H1 (cell line): ENCODE measurements at regions not wholly inside any gene's neighbourhood (a gene's known extent, or its start where the extent isn't known, plus 50 kb on each side); places are given as distances from the start of the nearest gene placed in this dataset.

Source experiments
- SP4 ChIP-seq: IDR thresholded peaks from 2 replicates; pipeline ENCODE4 v1.6.1; 2012; ENCODE audit warnings: low read length, inconsistent platforms
- TF ChIP-seq, protein P1 (sequence below): fragments of 300-600 bp; sonication (generic); IDR thresholded peaks from 2 replicates; pipeline ENCODE4 v1.7.1; 2012; ENCODE audit warnings: low read length, moderate library complexity, mild to moderate bottlenecking, inconsistent platforms; ENCODE audit not compliant: insufficient replicate concordance

DNA sequence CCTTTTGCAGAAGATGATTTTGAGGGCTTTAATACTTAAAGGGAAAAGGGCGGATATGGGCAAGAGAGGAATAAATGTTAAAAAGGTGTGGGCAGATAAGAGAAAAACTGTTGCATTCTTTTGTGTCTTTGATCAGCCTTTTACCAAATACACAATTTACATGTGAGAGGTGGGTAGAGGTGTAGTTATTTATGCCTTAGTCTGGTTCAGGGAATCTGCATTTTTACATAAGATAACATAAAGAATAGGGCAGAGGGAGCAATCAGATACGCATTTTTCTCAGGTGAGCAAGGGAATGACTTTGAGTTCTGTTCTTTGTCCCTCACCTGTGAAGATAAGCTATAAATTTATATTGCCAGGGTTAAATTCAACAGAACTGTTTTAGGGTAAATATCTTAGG lies 708.4 kb upstream of the SLITRK1 start (continued):
- TF ChIP-seq, protein P1, sequence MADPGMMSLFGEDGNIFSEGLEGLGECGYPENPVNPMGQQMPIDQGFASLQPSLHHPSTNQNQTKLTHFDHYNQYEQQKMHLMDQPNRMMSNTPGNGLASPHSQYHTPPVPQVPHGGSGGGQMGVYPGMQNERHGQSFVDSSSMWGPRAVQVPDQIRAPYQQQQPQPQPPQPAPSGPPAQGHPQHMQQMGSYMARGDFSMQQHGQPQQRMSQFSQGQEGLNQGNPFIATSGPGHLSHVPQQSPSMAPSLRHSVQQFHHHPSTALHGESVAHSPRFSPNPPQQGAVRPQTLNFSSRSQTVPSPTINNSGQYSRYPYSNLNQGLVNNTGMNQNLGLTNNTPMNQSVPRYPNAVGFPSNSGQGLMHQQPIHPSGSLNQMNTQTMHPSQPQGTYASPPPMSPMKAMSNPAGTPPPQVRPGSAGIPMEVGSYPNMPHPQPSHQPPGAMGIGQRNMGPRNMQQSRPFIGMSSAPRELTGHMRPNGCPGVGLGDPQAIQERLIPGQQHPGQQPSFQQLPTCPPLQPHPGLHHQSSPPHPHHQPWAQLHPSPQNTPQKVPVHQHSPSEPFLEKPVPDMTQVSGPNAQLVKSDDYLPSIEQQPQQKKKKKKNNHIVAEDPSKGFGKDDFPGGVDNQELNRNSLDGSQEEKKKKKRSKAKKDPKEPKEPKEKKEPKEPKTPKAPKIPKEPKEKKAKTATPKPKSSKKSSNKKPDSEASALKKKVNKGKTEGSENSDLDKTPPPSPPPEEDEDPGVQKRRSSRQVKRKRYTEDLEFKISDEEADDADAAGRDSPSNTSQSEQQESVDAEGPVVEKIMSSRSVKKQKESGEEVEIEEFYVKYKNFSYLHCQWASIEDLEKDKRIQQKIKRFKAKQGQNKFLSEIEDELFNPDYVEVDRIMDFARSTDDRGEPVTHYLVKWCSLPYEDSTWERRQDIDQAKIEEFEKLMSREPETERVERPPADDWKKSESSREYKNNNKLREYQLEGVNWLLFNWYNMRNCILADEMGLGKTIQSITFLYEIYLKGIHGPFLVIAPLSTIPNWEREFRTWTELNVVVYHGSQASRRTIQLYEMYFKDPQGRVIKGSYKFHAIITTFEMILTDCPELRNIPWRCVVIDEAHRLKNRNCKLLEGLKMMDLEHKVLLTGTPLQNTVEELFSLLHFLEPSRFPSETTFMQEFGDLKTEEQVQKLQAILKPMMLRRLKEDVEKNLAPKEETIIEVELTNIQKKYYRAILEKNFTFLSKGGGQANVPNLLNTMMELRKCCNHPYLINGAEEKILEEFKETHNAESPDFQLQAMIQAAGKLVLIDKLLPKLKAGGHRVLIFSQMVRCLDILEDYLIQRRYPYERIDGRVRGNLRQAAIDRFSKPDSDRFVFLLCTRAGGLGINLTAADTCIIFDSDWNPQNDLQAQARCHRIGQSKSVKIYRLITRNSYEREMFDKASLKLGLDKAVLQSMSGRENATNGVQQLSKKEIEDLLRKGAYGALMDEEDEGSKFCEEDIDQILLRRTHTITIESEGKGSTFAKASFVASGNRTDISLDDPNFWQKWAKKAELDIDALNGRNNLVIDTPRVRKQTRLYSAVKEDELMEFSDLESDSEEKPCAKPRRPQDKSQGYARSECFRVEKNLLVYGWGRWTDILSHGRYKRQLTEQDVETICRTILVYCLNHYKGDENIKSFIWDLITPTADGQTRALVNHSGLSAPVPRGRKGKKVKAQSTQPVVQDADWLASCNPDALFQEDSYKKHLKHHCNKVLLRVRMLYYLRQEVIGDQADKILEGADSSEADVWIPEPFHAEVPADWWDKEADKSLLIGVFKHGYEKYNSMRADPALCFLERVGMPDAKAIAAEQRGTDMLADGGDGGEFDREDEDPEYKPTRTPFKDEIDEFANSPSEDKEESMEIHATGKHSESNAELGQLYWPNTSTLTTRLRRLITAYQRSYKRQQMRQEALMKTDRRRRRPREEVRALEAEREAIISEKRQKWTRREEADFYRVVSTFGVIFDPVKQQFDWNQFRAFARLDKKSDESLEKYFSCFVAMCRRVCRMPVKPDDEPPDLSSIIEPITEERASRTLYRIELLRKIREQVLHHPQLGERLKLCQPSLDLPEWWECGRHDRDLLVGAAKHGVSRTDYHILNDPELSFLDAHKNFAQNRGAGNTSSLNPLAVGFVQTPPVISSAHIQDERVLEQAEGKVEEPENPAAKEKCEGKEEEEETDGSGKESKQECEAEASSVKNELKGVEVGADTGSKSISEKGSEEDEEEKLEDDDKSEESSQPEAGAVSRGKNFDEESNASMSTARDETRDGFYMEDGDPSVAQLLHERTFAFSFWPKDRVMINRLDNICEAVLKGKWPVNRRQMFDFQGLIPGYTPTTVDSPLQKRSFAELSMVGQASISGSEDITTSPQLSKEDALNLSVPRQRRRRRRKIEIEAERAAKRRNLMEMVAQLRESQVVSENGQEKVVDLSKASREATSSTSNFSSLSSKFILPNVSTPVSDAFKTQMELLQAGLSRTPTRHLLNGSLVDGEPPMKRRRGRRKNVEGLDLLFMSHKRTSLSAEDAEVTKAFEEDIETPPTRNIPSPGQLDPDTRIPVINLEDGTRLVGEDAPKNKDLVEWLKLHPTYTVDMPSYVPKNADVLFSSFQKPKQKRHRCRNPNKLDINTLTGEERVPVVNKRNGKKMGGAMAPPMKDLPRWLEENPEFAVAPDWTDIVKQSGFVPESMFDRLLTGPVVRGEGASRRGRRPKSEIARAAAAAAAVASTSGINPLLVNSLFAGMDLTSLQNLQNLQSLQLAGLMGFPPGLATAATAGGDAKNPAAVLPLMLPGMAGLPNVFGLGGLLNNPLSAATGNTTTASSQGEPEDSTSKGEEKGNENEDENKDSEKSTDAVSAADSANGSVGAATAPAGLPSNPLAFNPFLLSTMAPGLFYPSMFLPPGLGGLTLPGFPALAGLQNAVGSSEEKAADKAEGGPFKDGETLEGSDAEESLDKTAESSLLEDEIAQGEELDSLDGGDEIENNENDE: peak; percentile 38
- no peak for TF ChIP-seq SP4
